GM21528 (cell line): ENCODE measurements at regions not wholly inside any gene's neighbourhood (a gene's known extent, or its start where the extent isn't known, plus 50 kb on each side); places are given as distances from the start of the nearest gene placed in this dataset.

Source experiments
- ATAC-seq: cut with Tn5 transposase; IDR thresholded peaks from one replicate; pipeline ENCODE4 v1.9.1; 2021; ENCODE audit warnings: mild to moderate bottlenecking, moderate library complexity; ENCODE audit not compliant: unreplicated experiment, low FRiP score

GRCh38 chr6:95487817-95488216, 89.5 kb upstream of the MANEA start:
- ATAC-seq, result no peak

GRCh38 chr6:95489185-95489863, 88.0 kb upstream of the MANEA start:
- no peak for ATAC-seq

GRCh38 chr6:95496769-95497426, 80.4 kb upstream of the MANEA start:
- no peak for ATAC-seq

GRCh38 chr6:95501032-95501904, 76.1 kb upstream of the MANEA start:
- no peak for ATAC-seq

GRCh38 chr6:95503568-95503967, 73.8 kb upstream of the MANEA start:
- ATAC-seq, result no peak

GRCh38 chr6:95511404-95511803, 65.9 kb upstream of the MANEA start:
- ATAC-seq, result no peak

GRCh38 chr6:95515975-95516374, 61.4 kb upstream of the MANEA start:
- no peak for ATAC-seq

GRCh38 chr6:95517004-95517403, 60.3 kb upstream of the MANEA start:
- no peak for ATAC-seq

- ATAC-seq, result no peak
These were observed 59.8 kb upstream of the MANEA start for GRCh38 chr6:95517568-95517967.

GRCh38 chr6:95518630-95519227, 58.6 kb upstream of the MANEA start:
- no peak for ATAC-seq

- no peak for ATAC-seq
These were observed 57.9 kb upstream of the MANEA start for GRCh38 chr6:95519228-95520037.

GRCh38 chr6:95521181-95521580, 56.2 kb upstream of the MANEA start:
- ATAC-seq, result no peak
